HepG2 (cell line): ENCODE measurements at regions not wholly inside any gene's neighbourhood (a gene's known extent, or its start where the extent isn't known, plus 50 kb on each side); places are given as distances from the start of the nearest gene placed in this dataset.

Experiments
- HHEX ChIP-seq: IDR thresholded peaks from 2 replicates; pipeline ENCODE4 v1.6.1; 2016; ENCODE audit warnings: control low read depth
- NFRKB ChIP-seq: fragments of 450-650 bp; IDR thresholded peaks from 2 replicates; pipeline ENCODE4 v1.6.1; 2017
- SALL1 ChIP-seq: sonication (generic); formaldehyde crosslinking; IDR thresholded peaks from 2 replicates; pipeline ENCODE4 v1.8.0; 2022; ENCODE audit warnings: mild to moderate bottlenecking, missing genetic modification reagents
- STAG1 ChIP-seq: sonication (generic); formaldehyde crosslinking; IDR thresholded peaks from 2 replicates; pipeline ENCODE4 v1.4.0; 2020; ENCODE audit warnings: missing genetic modification reagents
- ZNF224 ChIP-seq: sonication (generic); formaldehyde crosslinking; IDR thresholded peaks from 2 replicates; pipeline ENCODE4 v1.5.0; 2020; ENCODE audit warnings: mild to moderate bottlenecking, missing genetic modification reagents
- ZNF431 ChIP-seq: sonication (generic); formaldehyde crosslinking; IDR thresholded peaks from 2 replicates; pipeline ENCODE4 v1.9.0; 2022; ENCODE audit warnings: missing genetic modification reagents, low read depth, mild to moderate bottlenecking, borderline replicate concordance
- ZNF629 ChIP-seq: sonication (generic); formaldehyde crosslinking; conservative IDR thresholded peaks from 2 replicates; pipeline ENCODE4 v1.5.0; 2020; ENCODE audit warnings: missing genetic modification reagents
- ZNF652 ChIP-seq: IDR thresholded peaks from 2 replicates; pipeline ENCODE4 v1.6.1; 2016; ENCODE audit warnings: low read depth, borderline replicate concordance
- TF ChIP-seq, protein P1 (sequence below): sonication (generic); formaldehyde crosslinking; IDR thresholded peaks from 2 replicates; pipeline ENCODE4 v1.4.0; 2020; ENCODE audit warnings: missing genetic modification reagents, borderline replicate concordance
- TF ChIP-seq, protein P2 (sequence below): IDR thresholded peaks from 2 replicates; pipeline ENCODE4 v1.6.1; 2012; ENCODE audit warnings: low read depth, low read length, improper control_type of control experiment
- TF ChIP-seq, protein P3 (sequence below), 2 experiments: sonication (generic) in 1 of 2; formaldehyde crosslinking in 1 of 2; IDR thresholded peaks; 2 replicates each; pipeline versions ENCODE4 v1.4.0 to v1.6.1; 2016 to 2020; ENCODE audit warnings: borderline replicate concordance in 1 of 2, low read depth in 1 of 2, mild to moderate bottlenecking in 1 of 2, missing genetic modification reagents in 1 of 2
- TF ChIP-seq, protein P4 (sequence below): sonication (generic); formaldehyde crosslinking; conservative IDR thresholded peaks from 2 replicates; pipeline ENCODE4 v1.8.0; 2022; ENCODE audit warnings: mild to moderate bottlenecking, moderate library complexity, missing genetic modification reagents
- TF ChIP-seq, protein P5 (sequence below): sonication (generic); formaldehyde crosslinking; IDR thresholded peaks from 2 replicates; pipeline ENCODE4 v1.4.0; 2020; ENCODE audit warnings: missing genetic modification reagents

DNA sequence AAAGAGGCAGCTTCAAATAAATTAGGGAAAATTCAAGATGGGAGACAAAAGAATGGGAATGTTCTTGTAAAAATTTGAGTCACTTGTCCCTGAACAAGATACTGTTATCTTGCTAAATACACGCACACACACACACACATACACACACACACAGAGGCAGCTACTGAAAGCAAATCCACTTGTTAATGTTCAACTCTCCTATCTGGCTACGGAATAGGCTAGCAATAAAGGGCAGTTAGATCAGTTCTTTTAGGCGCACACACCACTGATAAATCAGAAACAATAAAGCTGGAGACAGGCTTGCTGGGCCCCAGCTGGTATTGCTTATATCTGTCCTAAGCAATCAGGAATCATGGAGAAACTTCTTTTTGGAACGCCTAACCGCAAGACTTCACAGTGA, 461.6 kb downstream of the BCL11A start (continued):
- no peak for TF ChIP-seq ZNF629 (CRISPR knock-in tag)
- TF ChIP-seq, protein P1, sequence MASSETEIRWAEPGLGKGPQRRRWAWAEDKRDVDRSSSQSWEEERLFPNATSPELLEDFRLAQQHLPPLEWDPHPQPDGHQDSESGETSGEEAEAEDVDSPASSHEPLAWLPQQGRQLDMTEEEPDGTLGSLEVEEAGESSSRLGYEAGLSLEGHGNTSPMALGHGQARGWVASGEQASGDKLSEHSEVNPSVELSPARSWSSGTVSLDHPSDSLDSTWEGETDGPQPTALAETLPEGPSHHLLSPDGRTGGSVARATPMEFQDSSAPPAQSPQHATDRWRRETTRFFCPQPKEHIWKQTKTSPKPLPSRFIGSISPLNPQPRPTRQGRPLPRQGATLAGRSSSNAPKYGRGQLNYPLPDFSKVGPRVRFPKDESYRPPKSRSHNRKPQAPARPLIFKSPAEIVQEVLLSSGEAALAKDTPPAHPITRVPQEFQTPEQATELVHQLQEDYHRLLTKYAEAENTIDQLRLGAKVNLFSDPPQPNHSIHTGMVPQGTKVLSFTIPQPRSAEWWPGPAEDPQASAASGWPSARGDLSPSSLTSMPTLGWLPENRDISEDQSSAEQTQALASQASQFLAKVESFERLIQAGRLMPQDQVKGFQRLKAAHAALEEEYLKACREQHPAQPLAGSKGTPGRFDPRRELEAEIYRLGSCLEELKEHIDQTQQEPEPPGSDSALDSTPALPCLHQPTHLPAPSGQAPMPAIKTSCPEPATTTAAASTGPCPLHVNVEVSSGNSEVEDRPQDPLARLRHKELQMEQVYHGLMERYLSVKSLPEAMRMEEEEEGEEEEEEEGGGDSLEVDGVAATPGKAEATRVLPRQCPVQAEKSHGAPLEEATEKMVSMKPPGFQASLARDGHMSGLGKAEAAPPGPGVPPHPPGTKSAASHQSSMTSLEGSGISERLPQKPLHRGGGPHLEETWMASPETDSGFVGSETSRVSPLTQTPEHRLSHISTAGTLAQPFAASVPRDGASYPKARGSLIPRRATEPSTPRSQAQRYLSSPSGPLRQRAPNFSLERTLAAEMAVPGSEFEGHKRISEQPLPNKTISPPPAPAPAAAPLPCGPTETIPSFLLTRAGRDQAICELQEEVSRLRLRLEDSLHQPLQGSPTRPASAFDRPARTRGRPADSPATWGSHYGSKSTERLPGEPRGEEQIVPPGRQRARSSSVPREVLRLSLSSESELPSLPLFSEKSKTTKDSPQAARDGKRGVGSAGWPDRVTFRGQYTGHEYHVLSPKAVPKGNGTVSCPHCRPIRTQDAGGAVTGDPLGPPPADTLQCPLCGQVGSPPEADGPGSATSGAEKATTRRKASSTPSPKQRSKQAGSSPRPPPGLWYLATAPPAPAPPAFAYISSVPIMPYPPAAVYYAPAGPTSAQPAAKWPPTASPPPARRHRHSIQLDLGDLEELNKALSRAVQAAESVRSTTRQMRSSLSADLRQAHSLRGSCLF (CRISPR knock-in tag): no peak
- no peak for TF ChIP-seq NFRKB
- TF ChIP-seq, protein P2, sequence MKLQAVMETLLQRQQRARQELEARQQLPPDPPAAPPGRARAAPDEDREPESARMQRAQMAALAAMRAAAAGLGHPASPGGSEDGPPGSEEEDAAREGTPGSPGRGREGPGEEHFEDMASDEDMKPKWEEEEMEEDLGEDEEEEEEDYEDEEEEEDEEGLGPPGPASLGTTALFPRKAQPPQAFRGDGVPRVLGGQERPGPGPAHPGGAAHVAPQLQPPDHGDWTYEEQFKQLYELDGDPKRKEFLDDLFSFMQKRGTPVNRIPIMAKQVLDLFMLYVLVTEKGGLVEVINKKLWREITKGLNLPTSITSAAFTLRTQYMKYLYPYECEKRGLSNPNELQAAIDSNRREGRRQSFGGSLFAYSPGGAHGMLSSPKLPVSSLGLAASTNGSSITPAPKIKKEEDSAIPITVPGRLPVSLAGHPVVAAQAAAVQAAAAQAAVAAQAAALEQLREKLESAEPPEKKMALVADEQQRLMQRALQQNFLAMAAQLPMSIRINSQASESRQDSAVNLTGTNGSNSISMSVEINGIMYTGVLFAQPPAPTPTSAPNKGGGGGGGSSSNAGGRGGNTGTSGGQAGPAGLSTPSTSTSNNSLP: peak; percentile 12; the same call in 1 of the 2 replicates
- TF ChIP-seq ZNF431 (CRISPR knock-in tag): 0 out of 2 replicates have a peak, but pooled peaks have one; percentile 22
- TF ChIP-seq STAG1 (CRISPR knock-in tag): no peak
- TF ChIP-seq SALL1 (CRISPR knock-in tag): peak; percentile 8; the same call in 1 of the 2 replicates
- TF ChIP-seq, protein P3, sequence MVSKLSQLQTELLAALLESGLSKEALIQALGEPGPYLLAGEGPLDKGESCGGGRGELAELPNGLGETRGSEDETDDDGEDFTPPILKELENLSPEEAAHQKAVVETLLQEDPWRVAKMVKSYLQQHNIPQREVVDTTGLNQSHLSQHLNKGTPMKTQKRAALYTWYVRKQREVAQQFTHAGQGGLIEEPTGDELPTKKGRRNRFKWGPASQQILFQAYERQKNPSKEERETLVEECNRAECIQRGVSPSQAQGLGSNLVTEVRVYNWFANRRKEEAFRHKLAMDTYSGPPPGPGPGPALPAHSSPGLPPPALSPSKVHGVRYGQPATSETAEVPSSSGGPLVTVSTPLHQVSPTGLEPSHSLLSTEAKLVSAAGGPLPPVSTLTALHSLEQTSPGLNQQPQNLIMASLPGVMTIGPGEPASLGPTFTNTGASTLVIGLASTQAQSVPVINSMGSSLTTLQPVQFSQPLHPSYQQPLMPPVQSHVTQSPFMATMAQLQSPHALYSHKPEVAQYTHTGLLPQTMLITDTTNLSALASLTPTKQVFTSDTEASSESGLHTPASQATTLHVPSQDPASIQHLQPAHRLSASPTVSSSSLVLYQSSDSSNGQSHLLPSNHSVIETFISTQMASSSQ (IDR thresholded peaks at IDR 0.05; ENCODE audit: low read depth): peak; percentile 80
- TF ChIP-seq, protein P3 (CRISPR knock-in tag; IDR thresholded peaks at IDR 0.05; ENCODE audit: borderline replicate concordance): peak; percentile 52; the same call in 1 of the 2 replicates
- TF ChIP-seq ZNF224 (CRISPR knock-in tag): no peak
- TF ChIP-seq, protein P4, sequence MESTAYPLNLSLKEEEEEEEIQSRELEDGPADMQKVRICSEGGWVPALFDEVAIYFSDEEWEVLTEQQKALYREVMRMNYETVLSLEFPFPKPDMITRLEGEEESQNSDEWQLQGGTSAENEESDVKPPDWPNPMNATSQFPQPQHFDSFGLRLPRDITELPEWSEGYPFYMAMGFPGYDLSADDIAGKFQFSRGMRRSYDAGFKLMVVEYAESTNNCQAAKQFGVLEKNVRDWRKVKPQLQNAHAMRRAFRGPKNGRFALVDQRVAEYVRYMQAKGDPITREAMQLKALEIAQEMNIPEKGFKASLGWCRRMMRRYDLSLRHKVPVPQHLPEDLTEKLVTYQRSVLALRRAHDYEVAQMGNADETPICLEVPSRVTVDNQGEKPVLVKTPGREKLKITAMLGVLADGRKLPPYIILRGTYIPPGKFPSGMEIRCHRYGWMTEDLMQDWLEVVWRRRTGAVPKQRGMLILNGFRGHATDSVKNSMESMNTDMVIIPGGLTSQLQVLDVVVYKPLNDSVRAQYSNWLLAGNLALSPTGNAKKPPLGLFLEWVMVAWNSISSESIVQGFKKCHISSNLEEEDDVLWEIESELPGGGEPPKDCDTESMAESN (CRISPR knock-in tag): 0 out of 2 replicates have a peak, but pooled peaks have one; percentile 23
- TF ChIP-seq HHEX: 0 out of 2 replicates have a peak, but pooled peaks have one; percentile 23
- TF ChIP-seq, protein P5, sequence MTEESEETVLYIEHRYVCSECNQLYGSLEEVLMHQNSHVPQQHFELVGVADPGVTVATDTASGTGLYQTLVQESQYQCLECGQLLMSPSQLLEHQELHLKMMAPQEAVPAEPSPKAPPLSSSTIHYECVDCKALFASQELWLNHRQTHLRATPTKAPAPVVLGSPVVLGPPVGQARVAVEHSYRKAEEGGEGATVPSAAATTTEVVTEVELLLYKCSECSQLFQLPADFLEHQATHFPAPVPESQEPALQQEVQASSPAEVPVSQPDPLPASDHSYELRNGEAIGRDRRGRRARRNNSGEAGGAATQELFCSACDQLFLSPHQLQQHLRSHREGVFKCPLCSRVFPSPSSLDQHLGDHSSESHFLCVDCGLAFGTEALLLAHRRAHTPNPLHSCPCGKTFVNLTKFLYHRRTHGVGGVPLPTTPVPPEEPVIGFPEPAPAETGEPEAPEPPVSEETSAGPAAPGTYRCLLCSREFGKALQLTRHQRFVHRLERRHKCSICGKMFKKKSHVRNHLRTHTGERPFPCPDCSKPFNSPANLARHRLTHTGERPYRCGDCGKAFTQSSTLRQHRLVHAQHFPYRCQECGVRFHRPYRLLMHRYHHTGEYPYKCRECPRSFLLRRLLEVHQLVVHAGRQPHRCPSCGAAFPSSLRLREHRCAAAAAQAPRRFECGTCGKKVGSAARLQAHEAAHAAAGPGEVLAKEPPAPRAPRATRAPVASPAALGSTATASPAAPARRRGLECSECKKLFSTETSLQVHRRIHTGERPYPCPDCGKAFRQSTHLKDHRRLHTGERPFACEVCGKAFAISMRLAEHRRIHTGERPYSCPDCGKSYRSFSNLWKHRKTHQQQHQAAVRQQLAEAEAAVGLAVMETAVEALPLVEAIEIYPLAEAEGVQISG: no peak
- TF ChIP-seq ZNF652 (CRISPR knock-in tag): no peak
